ENCODE measurements at regions not wholly inside any gene's neighbourhood (a gene's known extent, or its start where the extent isn't known, plus 50 kb on each side); places are given as distances from the start of the nearest gene placed in this dataset.

- Histone ChIP-seq H3K9me3 (no peaks in the 10 kb centered on the region), H3K27me3 (no peaks in the 10 kb centered on the region), H3K4me3 (no peak overlapping the region), H3K36me3 (no peaks in the 10 kb centered on the region), H3K27ac (no peak overlapping the region), H3K4me1 (peaks cover 0 to 13% (median 0%) of the 10 kb centered on the region in 3 donors)
- ATAC-seq: no peak
- no peak for TF ChIP-seq CTCF (IDR thresholded peaks at IDR 0.05)
- TF ChIP-seq POLR2A (IDR thresholded peaks at IDR 0.05): no peak
- TF ChIP-seq EP300 (IDR thresholded peaks at IDR 0.05): no peak
- no peak for TF ChIP-seq POLR2AphosphoS5 (IDR thresholded peaks at IDR 0.05)
- WGBS, 2 donors (ENCODE audit: low coverage in 1 of 2): 33 to 71% methylated on average over 2 of the region's 3 CpGs
Observed at GRCh38 chr14:34027130-34027989, 76.5 kb upstream of the EGLN3 start.

GRCh38 chr14:34025325-34026017, 74.6 kb upstream of the EGLN3 start:
- TF ChIP-seq POLR2A (IDR thresholded peaks at IDR 0.05): no peak
- TF ChIP-seq EP300 (IDR thresholded peaks at IDR 0.05): no peak
- no peak for TF ChIP-seq CTCF (IDR thresholded peaks at IDR 0.05)
- no peak for TF ChIP-seq POLR2AphosphoS5 (IDR thresholded peaks at IDR 0.05)
- no peaks in the 10 kb centered on the region for H3K9me3 ChIP-seq
- H3K27me3 ChIP-seq: no peaks in the 10 kb centered on the region
- ATAC-seq: no peak
- peaks cover 0 to 9% (median 0%) of the 10 kb centered on the region in 3 donors for H3K4me1 ChIP-seq
- no peak overlapping the region for H3K4me3 ChIP-seq
- H3K36me3 ChIP-seq: no peaks in the 10 kb centered on the region
- no peak overlapping the region for H3K27ac ChIP-seq
- 90 to 100% methylated on average over 3 to 4 of the region's 4 CpGs for WGBS, 2 donors (ENCODE audit: low coverage in 1 of 2)

GRCh38 chr14:34024768-34025144, 73.9 kb upstream of the EGLN3 start:
- TF ChIP-seq POLR2AphosphoS5 (IDR thresholded peaks at IDR 0.05): no peak
- no peak for TF ChIP-seq CTCF (IDR thresholded peaks at IDR 0.05)
- no peak for TF ChIP-seq POLR2A (IDR thresholded peaks at IDR 0.05)
- TF ChIP-seq EP300 (IDR thresholded peaks at IDR 0.05): no peak
- no peaks in the 10 kb centered on the region for H3K9me3 ChIP-seq
- peaks cover 0 to 13% (median 0%) of the 10 kb centered on the region in 3 donors for H3K4me1 ChIP-seq
- no peaks in the 10 kb centered on the region for H3K27me3 ChIP-seq
- no peak overlapping the region for H3K27ac ChIP-seq
- WGBS, 2 donors (ENCODE audit: low coverage in 1 of 2): 94 to 100% methylated on average over 2 of the region's 2 CpGs
- H3K36me3 ChIP-seq: no peaks in the 10 kb centered on the region
- no peak overlapping the region for H3K4me3 ChIP-seq
- no peak for ATAC-seq

- H3K27ac ChIP-seq: no peak overlapping the region
- WGBS, 2 donors (ENCODE audit: low coverage in 1 of 2): 83 to 87% methylated on average over 6 to 13 of the region's 13 CpGs
- H3K4me3 ChIP-seq: no peak overlapping the region
- ATAC-seq: no peak
- no peaks in the 10 kb centered on the region for H3K27me3 ChIP-seq
- H3K9me3 ChIP-seq: no peaks in the 10 kb centered on the region
- peaks cover 0 to 14% (median 0%) of the 10 kb centered on the region in 3 donors for H3K4me1 ChIP-seq
- H3K36me3 ChIP-seq: no peaks in the 10 kb centered on the region
- TF ChIP-seq POLR2A (IDR thresholded peaks at IDR 0.05): no peak
- no peak for TF ChIP-seq POLR2AphosphoS5 (IDR thresholded peaks at IDR 0.05)
- no peak for TF ChIP-seq CTCF (IDR thresholded peaks at IDR 0.05)
- TF ChIP-seq EP300 (IDR thresholded peaks at IDR 0.05): no peak
Observed at GRCh38 chr14:34023824-34024767, 73.2 kb upstream of the EGLN3 start.
